H9 (cell line): ENCODE measurements at regions not wholly inside any gene's neighbourhood (a gene's known extent, or its start where the extent isn't known, plus 50 kb on each side); places are given as distances from the start of the nearest gene placed in this dataset.

Source experiments
- DNase-seq: peaks from one replicate; pipeline ENCODE4 v3.0.0-alpha.2; 2017
- H2AFZ ChIP-seq: one replicate; pipeline ENCODE4 v1.6.1; 2013; ENCODE audit warnings: mild to moderate bottlenecking, low read length, control low read depth, moderate library complexity
- H2AK5ac ChIP-seq: 2 replicates; pipeline ENCODE4 v1.6.1; 2013; ENCODE audit warnings: low read length, control low read depth, mixed read lengths; ENCODE audit not compliant: insufficient read length
- H2BK120ac ChIP-seq: one replicate; pipeline ENCODE4 v1.6.1; 2013; ENCODE audit warnings: low read depth, mild to moderate bottlenecking, low read length, control low read depth, inconsistent platforms; ENCODE audit not compliant: poor library complexity, severe bottlenecking
- H2BK12ac ChIP-seq: 2 replicates; pipeline ENCODE4 v1.6.1; 2013; ENCODE audit warnings: low read length, control low read depth, mixed read lengths, low read depth; ENCODE audit not compliant: insufficient read length
- H2BK15ac ChIP-seq: 2 replicates; pipeline ENCODE4 v1.6.1; 2013; ENCODE audit warnings: low read depth, low read length, control low read depth
- H2BK20ac ChIP-seq: one replicate; pipeline ENCODE4 v1.6.1; 2013; ENCODE audit warnings: low read depth, mild to moderate bottlenecking, low read length, control low read depth, inconsistent platforms; ENCODE audit not compliant: poor library complexity, severe bottlenecking
- H2BK5ac ChIP-seq: 2 replicates; pipeline ENCODE4 v1.6.1; 2013; ENCODE audit warnings: low read length, control low read depth, mixed read lengths; ENCODE audit not compliant: insufficient read length
- H3K14ac ChIP-seq: 2 replicates; pipeline ENCODE4 v1.6.1; 2013; ENCODE audit warnings: low read length, control low read depth; ENCODE audit not compliant: insufficient read depth
- H3K18ac ChIP-seq: 2 replicates; pipeline ENCODE4 v1.6.1; 2013; ENCODE audit warnings: low read depth, mild to moderate bottlenecking, mixed read lengths, low read length, control low read depth; ENCODE audit not compliant: insufficient read length
- H3K23ac ChIP-seq: 2 replicates; pipeline ENCODE4 v1.6.1; 2013; ENCODE audit warnings: low read length, control low read depth, mixed read lengths, low read depth; ENCODE audit not compliant: insufficient read length
- H3K23me2 ChIP-seq: 2 replicates; pipeline ENCODE4 v1.6.1; 2013; ENCODE audit warnings: low read depth, mild to moderate bottlenecking, mixed read lengths, low read length, control low read depth; ENCODE audit not compliant: insufficient read length, poor library complexity, severe bottlenecking
- H3K27ac ChIP-seq: 2 replicates; pipeline ENCODE4 v1.5.1; 2013; ENCODE audit warnings: low read length, control low read depth, mixed read lengths, low read depth; ENCODE audit not compliant: insufficient read length
- H3K27me3 ChIP-seq: 2 replicates; pipeline ENCODE4 v1.6.1; 2013; ENCODE audit warnings: low read length, control low read depth, inconsistent platforms; ENCODE audit not compliant: insufficient read depth
- H3K4ac ChIP-seq: 2 replicates; pipeline ENCODE4 v1.6.1; 2013; ENCODE audit warnings: low read depth, mild to moderate bottlenecking, control low read depth, inconsistent platforms, low read length, moderate library complexity
- H3K4me1 ChIP-seq: 2 replicates; pipeline ENCODE4 v1.6.1; 2013; ENCODE audit warnings: low read length, control low read depth, inconsistent platforms; ENCODE audit not compliant: insufficient read depth
- H3K4me2 ChIP-seq: 2 replicates; pipeline ENCODE4 v1.6.1; 2013; ENCODE audit warnings: low read length, control low read depth, mixed read lengths; ENCODE audit not compliant: insufficient read length, insufficient read depth
- H3K56ac ChIP-seq: 2 replicates; pipeline ENCODE4 v1.6.1; 2013; ENCODE audit warnings: low read depth, mild to moderate bottlenecking, mixed read lengths, low read length, control low read depth; ENCODE audit not compliant: insufficient read length
- H3K79me1 ChIP-seq: 2 replicates; pipeline ENCODE4 v1.6.1; 2013; ENCODE audit warnings: low read depth, mild to moderate bottlenecking, moderate library complexity, low read length, control low read depth, inconsistent platforms; ENCODE audit not compliant: insufficient read depth, poor library complexity, severe bottlenecking
- H3K79me2 ChIP-seq: 2 replicates; pipeline ENCODE4 v1.6.1; 2013; ENCODE audit warnings: low read length, control low read depth, inconsistent platforms; ENCODE audit not compliant: insufficient read depth
- H3K9ac ChIP-seq: 2 replicates; pipeline ENCODE4 v1.6.1; 2013; ENCODE audit warnings: low read length, control low read depth, mixed read lengths; ENCODE audit not compliant: insufficient read length; ENCODE audit errors: extremely low read depth
- H3K9me3 ChIP-seq: one replicate; pipeline ENCODE4 v1.6.1; 2013; ENCODE audit warnings: low read depth, low read length, inconsistent platforms; ENCODE audit not compliant: control insufficient read depth
- H3T11ph ChIP-seq: one replicate; pipeline ENCODE4 v1.6.1; 2013; ENCODE audit warnings: mild to moderate bottlenecking, low read length, control low read depth, inconsistent platforms
- H4K20me1 ChIP-seq: one replicate; pipeline ENCODE4 v1.6.1; 2013; ENCODE audit not compliant: control insufficient read depth, insufficient read length, insufficient read depth
- H4K5ac ChIP-seq: 2 replicates; pipeline ENCODE4 v1.6.1; 2013; ENCODE audit warnings: low read depth, mild to moderate bottlenecking, mixed read lengths, low read length, control low read depth; ENCODE audit not compliant: insufficient read length
- H4K8ac ChIP-seq: replicated peaks from 2 replicates; pipeline ENCODE4 v1.6.1; 2013; ENCODE audit warnings: low read length, control low read depth, mixed read lengths, low read depth; ENCODE audit not compliant: insufficient read length
- H4K91ac ChIP-seq: 2 replicates; pipeline ENCODE4 v1.6.1; 2013; ENCODE audit warnings: low read depth, mild to moderate bottlenecking, moderate library complexity, mixed read lengths, low read length, control low read depth; ENCODE audit not compliant: insufficient read length
- H3K27ac Mint-ChIP-seq, 3 experiments: 2 replicates in 2 of 3; 3 replicates in 1 of 3; pipeline ENCODE4 v1.8.0; 2020 to 2021; ENCODE audit warnings: mixed read lengths in 3 of 3, mild to moderate bottlenecking in 1 of 3, moderate library complexity in 1 of 3
- H3K27me3 Mint-ChIP-seq: 2 replicates; pipeline ENCODE4 v1.8.0; 2021; ENCODE audit warnings: low read depth, mild to moderate bottlenecking, moderate library complexity, mixed read lengths
- H3K36me3 Mint-ChIP-seq, 3 experiments: 2 replicates in 2 of 3; 3 replicates in 1 of 3; pipeline ENCODE4 v1.8.0; 2020 to 2021; ENCODE audit warnings: low read depth in 3 of 3, mixed read lengths in 3 of 3; ENCODE audit not compliant: insufficient read depth in 1 of 3
- H3K4me1 Mint-ChIP-seq, 2 experiments: 2 replicates each; pipeline ENCODE4 v1.8.0; 2020; ENCODE audit warnings: mixed read lengths in 2 of 2
- H3K4me3 Mint-ChIP-seq, 2 experiments: 2 replicates in 1 of 2; 3 replicates in 1 of 2; pipeline ENCODE4 v1.8.0; 2020 to 2021; ENCODE audit warnings: mild to moderate bottlenecking in 2 of 2, mixed read lengths in 2 of 2, moderate library complexity in 1 of 2
- H3K9me3 Mint-ChIP-seq, 2 experiments: 2 replicates in 1 of 2; 3 replicates in 1 of 2; pipeline ENCODE4 v1.8.0; 2020; ENCODE audit warnings: mild to moderate bottlenecking in 2 of 2, mixed read lengths in 2 of 2, moderate library complexity in 1 of 2
- WGBS: extraction: QIAGEN DNeasy Blood & Tissue Kit; methylation state at CpG from one replicate; pipeline ENCODE4 v1.1.7; 2013; ENCODE audit warnings: missing lambda C conversion rate, low lambda C conversion rate, mixed read lengths; ENCODE audit not compliant: insufficient read length; ENCODE audit errors: extremely low coverage; 5-methylcytosine and 5-hydroxymethylcytosine counted together
- TF ChIP-seq, protein P1 (sequence below): fragments of 200-600 bp; sonication (generic); conservative IDR thresholded peaks from 3 replicates; pipeline ENCODE4 v1.8.0; 2021; ENCODE audit warnings: antibody characterized with exemption, mild to moderate bottlenecking

GRCh38 chr9:84442712-84443111 lies 102.2 kb upstream of the SLC28A3 start:
- H3K27ac ChIP-seq: no peak overlapping the region
- H3K14ac ChIP-seq: no peak overlapping the region
- no peaks in the 10 kb centered on the region for H3K23me2 ChIP-seq
- no peak overlapping the region for H2BK5ac ChIP-seq
- no peak overlapping the region for H2AFZ ChIP-seq
- no peaks in the 10 kb centered on the region; a peak in 1 of 7 replicates for H3K36me3 Mint-ChIP-seq
- no peak overlapping the region for H3T11ph ChIP-seq
- no peak overlapping the region for H2BK120ac ChIP-seq
- H3K4me1 ChIP-seq: no peaks in the 10 kb centered on the region
- TF ChIP-seq, protein P1, sequence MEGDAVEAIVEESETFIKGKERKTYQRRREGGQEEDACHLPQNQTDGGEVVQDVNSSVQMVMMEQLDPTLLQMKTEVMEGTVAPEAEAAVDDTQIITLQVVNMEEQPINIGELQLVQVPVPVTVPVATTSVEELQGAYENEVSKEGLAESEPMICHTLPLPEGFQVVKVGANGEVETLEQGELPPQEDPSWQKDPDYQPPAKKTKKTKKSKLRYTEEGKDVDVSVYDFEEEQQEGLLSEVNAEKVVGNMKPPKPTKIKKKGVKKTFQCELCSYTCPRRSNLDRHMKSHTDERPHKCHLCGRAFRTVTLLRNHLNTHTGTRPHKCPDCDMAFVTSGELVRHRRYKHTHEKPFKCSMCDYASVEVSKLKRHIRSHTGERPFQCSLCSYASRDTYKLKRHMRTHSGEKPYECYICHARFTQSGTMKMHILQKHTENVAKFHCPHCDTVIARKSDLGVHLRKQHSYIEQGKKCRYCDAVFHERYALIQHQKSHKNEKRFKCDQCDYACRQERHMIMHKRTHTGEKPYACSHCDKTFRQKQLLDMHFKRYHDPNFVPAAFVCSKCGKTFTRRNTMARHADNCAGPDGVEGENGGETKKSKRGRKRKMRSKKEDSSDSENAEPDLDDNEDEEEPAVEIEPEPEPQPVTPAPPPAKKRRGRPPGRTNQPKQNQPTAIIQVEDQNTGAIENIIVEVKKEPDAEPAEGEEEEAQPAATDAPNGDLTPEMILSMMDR: no peak
- H3K56ac ChIP-seq: no peak overlapping the region
- H3K27ac Mint-ChIP-seq: no peak overlapping the region
- H3K27me3 ChIP-seq: no peaks in the 10 kb centered on the region
- H3K4me2 ChIP-seq: no peak overlapping the region
- no CpG with 5 or more reads among the region's 6 CpGs for WGBS
- H3K79me2 ChIP-seq: no peaks in the 10 kb centered on the region
- H2BK15ac ChIP-seq: no peak overlapping the region
- no peaks in the 10 kb centered on the region for H3K4me1 Mint-ChIP-seq
- no peak overlapping the region for H4K91ac ChIP-seq
- no peak overlapping the region for H3K18ac ChIP-seq
- H3K4ac ChIP-seq: no peak overlapping the region
- no peaks in the 10 kb centered on the region for H4K20me1 ChIP-seq
- no peak overlapping the region for H2AK5ac ChIP-seq
- no peak overlapping the region for H2BK12ac ChIP-seq
- H4K5ac ChIP-seq: no peak overlapping the region
- no peak overlapping the region for H3K23ac ChIP-seq
- no peak overlapping the region for H4K8ac ChIP-seq
- H3K9ac ChIP-seq: no peak overlapping the region
- H3K4me3 Mint-ChIP-seq: no peak overlapping the region
- no peak overlapping the region for H2BK20ac ChIP-seq
- no peaks in the 10 kb centered on the region for H3K79me1 ChIP-seq
- H3K9me3 Mint-ChIP-seq: no peaks in the 10 kb centered on the region
- no peaks in the 10 kb centered on the region for H3K9me3 ChIP-seq
- no peaks in the 10 kb centered on the region; the same call in 1 of the 2 replicates for H3K27me3 Mint-ChIP-seq
- DNase-seq: no peak
